ENCODE measurements at regions not wholly inside any gene's neighbourhood (a gene's known extent, or its start where the extent isn't known, plus 50 kb on each side); places are given as distances from the start of the nearest gene placed in this dataset.

GRCh38 chr2:74764429-74765272, 69.3 kb upstream of the HK2 start:
- H3K9me3 Mint-ChIP-seq: no peaks in the 10 kb centered on the region
- no peak overlapping the region for H3K4me3 Mint-ChIP-seq
- H3K27me3 Mint-ChIP-seq (ENCODE audit: insufficient read depth): peaks cover 7% of the 10 kb centered on the region
- no peaks in the 10 kb centered on the region for H3K36me3 Mint-ChIP-seq (ENCODE audit: low read depth)
- intact Hi-C loops (cut with micrococcal nuclease): no loop called here
- no peak overlapping the region for H3K27ac Mint-ChIP-seq
- no peak for DNase-seq (ENCODE audit: low spot score)
- peaks cover 13% of the 10 kb centered on the region for H3K4me1 Mint-ChIP-seq (ENCODE audit: low read depth)

- Mint-ChIP-seq H3K36me3 (ENCODE audit: low read depth) (no peaks in the 10 kb centered on the region), H3K4me1 (ENCODE audit: low read depth) (peaks cover 13% of the 10 kb centered on the region)
Measured at GRCh38 chr2:74766780-74767179, 67.1 kb upstream of the HK2 start.

GRCh38 chr2:74767618-74768017, 66.3 kb upstream of the HK2 start:
- intact Hi-C loops (cut with micrococcal nuclease): no loop called here
- no peak for DNase-seq (ENCODE audit: low spot score)
- no peaks in the 10 kb centered on the region for H3K36me3 Mint-ChIP-seq (ENCODE audit: low read depth)
- H3K9me3 Mint-ChIP-seq: no peaks in the 10 kb centered on the region
- H3K27me3 Mint-ChIP-seq (ENCODE audit: insufficient read depth): peaks cover 11% of the 10 kb centered on the region
- no peak overlapping the region for H3K4me3 Mint-ChIP-seq
- H3K4me1 Mint-ChIP-seq (ENCODE audit: low read depth): peaks cover 13% of the 10 kb centered on the region
- H3K27ac Mint-ChIP-seq: no peak overlapping the region

More at GRCh38 chr2:74766780-74767179, 67.1 kb upstream of the HK2 start:
- intact Hi-C loops (cut with micrococcal nuclease): no loop called here
- H3K27me3 Mint-ChIP-seq (ENCODE audit: insufficient read depth): peaks cover 9% of the 10 kb centered on the region
- no peak overlapping the region for H3K27ac Mint-ChIP-seq
- no peaks in the 10 kb centered on the region for H3K9me3 Mint-ChIP-seq
- no peak for DNase-seq (ENCODE audit: low spot score)
- no peak overlapping the region for H3K4me3 Mint-ChIP-seq

GRCh38 chr2:74768401-74768914, 65.5 kb upstream of the HK2 start:
- Mint-ChIP-seq H3K27ac (no peak overlapping the region), H3K36me3 (ENCODE audit: low read depth) (no peaks in the 10 kb centered on the region), H3K27me3 (ENCODE audit: insufficient read depth) (peaks cover 11% of the 10 kb centered on the region), H3K4me1 (ENCODE audit: low read depth) (peaks cover 13% of the 10 kb centered on the region), H3K4me3 (no peak overlapping the region), H3K9me3 (no peaks in the 10 kb centered on the region)
- intact Hi-C loops (cut with micrococcal nuclease): no loop called here
- no peak for DNase-seq (ENCODE audit: low spot score)

GRCh38 chr2:74772046-74772445, 61.9 kb upstream of the HK2 start:
- H3K27ac Mint-ChIP-seq: no peak overlapping the region
- H3K27me3 Mint-ChIP-seq (ENCODE audit: insufficient read depth): peaks cover 14% of the 10 kb centered on the region
- no peak for DNase-seq (ENCODE audit: low spot score)
- H3K36me3 Mint-ChIP-seq (ENCODE audit: low read depth): no peaks in the 10 kb centered on the region
- H3K9me3 Mint-ChIP-seq: no peaks in the 10 kb centered on the region
- no peak overlapping the region for H3K4me3 Mint-ChIP-seq
- intact Hi-C loops (cut with micrococcal nuclease): no loop called here
- no peaks in the 10 kb centered on the region for H3K4me1 Mint-ChIP-seq (ENCODE audit: low read depth)

GRCh38 chr2:74777161-74777900, 56.6 kb upstream of the HK2 start:
- peaks cover 6% of the 10 kb centered on the region for H3K27me3 Mint-ChIP-seq (ENCODE audit: insufficient read depth)
- no peaks in the 10 kb centered on the region for H3K9me3 Mint-ChIP-seq
- no peak overlapping the region for H3K27ac Mint-ChIP-seq
- H3K36me3 Mint-ChIP-seq (ENCODE audit: low read depth): no peaks in the 10 kb centered on the region
- H3K4me1 Mint-ChIP-seq (ENCODE audit: low read depth): no peaks in the 10 kb centered on the region
- intact Hi-C loops (cut with micrococcal nuclease): loop anchor here (5.0 kb wide), 1 partner anchor 70 kb away; no protein-coding TSS in a partner anchor
- H3K4me3 Mint-ChIP-seq: no peak overlapping the region
- no peak for DNase-seq (ENCODE audit: low spot score)

GRCh38 chr2:74778381-74779264, 55.3 kb upstream of the HK2 start:
- peaks cover 7% of the 10 kb centered on the region for H3K27me3 Mint-ChIP-seq (ENCODE audit: insufficient read depth)
- no peaks in the 10 kb centered on the region for H3K4me1 Mint-ChIP-seq (ENCODE audit: low read depth)
- H3K4me3 Mint-ChIP-seq: no peak overlapping the region
- intact Hi-C loops (cut with micrococcal nuclease): loop anchor here (5.0 kb wide), 1 partner anchor 69 kb away; no protein-coding TSS in a partner anchor
- DNase-seq (ENCODE audit: low spot score): no peak
- no peaks in the 10 kb centered on the region for H3K36me3 Mint-ChIP-seq (ENCODE audit: low read depth)
- H3K27ac Mint-ChIP-seq: no peak overlapping the region
- H3K9me3 Mint-ChIP-seq: no peaks in the 10 kb centered on the region

GRCh38 chr2:74779265-74779558, 54.7 kb upstream of the HK2 start:
- Mint-ChIP-seq H3K36me3 (ENCODE audit: low read depth) (no peaks in the 10 kb centered on the region), H3K4me3 (no peak overlapping the region), H3K27me3 (ENCODE audit: insufficient read depth) (peaks cover 10% of the 10 kb centered on the region), H3K4me1 (ENCODE audit: low read depth) (no peaks in the 10 kb centered on the region), H3K9me3 (no peaks in the 10 kb centered on the region), H3K27ac (no peak overlapping the region)
- intact Hi-C loops (cut with micrococcal nuclease): loop anchor here (5.0 kb wide), 1 partner anchor 68 kb away; no protein-coding TSS in a partner anchor
- no peak for DNase-seq (ENCODE audit: low spot score)

- H3K27me3 Mint-ChIP-seq (ENCODE audit: insufficient read depth): peaks cover 10% of the 10 kb centered on the region
- no peak overlapping the region for H3K4me3 Mint-ChIP-seq
- H3K9me3 Mint-ChIP-seq: no peaks in the 10 kb centered on the region
- H3K36me3 Mint-ChIP-seq (ENCODE audit: low read depth): no peaks in the 10 kb centered on the region
- no peaks in the 10 kb centered on the region for H3K4me1 Mint-ChIP-seq (ENCODE audit: low read depth)
- no peak for DNase-seq (ENCODE audit: low spot score)
- intact Hi-C loops (cut with micrococcal nuclease): loop anchor here (5.0 kb wide), 1 partner anchor 68 kb away; no protein-coding TSS in a partner anchor
- no peak overlapping the region for H3K27ac Mint-ChIP-seq
Measured at GRCh38 chr2:74779587-74780135, 54.3 kb upstream of the HK2 start.
